SK-N-SH (cell line): ENCODE measurements at regions not wholly inside any gene's neighbourhood (a gene's known extent, or its start where the extent isn't known, plus 50 kb on each side); places are given as distances from the start of the nearest gene placed in this dataset.

Experiments
- GABPA ChIP-seq: IDR thresholded peaks from 2 replicates; pipeline ENCODE4 v1.4.0; 2012; ENCODE audit warnings: low read depth, mild to moderate bottlenecking
- NFIC ChIP-seq: IDR thresholded peaks from 2 replicates; pipeline ENCODE4 v1.4.0; 2012; ENCODE audit warnings: borderline replicate concordance
- POLR2AphosphoS5 ChIP-seq: IDR thresholded peaks from 2 replicates; pipeline ENCODE4 v1.6.1; 2012; ENCODE audit warnings: low read depth, low read length
- RAD21 ChIP-seq: IDR thresholded peaks from 2 replicates; pipeline ENCODE4 v1.6.1; 2012; ENCODE audit warnings: mild to moderate bottlenecking, low read length
- RCOR1 ChIP-seq: fragments of 150-350 bp; IDR thresholded peaks from 2 replicates; pipeline ENCODE4 v1.6.1; 2017; ENCODE audit warnings: antibody characterized with exemption, low read length
- TAF1 ChIP-seq: IDR thresholded peaks from 2 replicates; pipeline ENCODE4 v1.6.1; 2012; ENCODE audit warnings: low read depth, mild to moderate bottlenecking, low read length, moderate library complexity, borderline replicate concordance
- TF ChIP-seq, protein P1 (sequence below): IDR thresholded peaks from 2 replicates; pipeline ENCODE4; 2012
- TF ChIP-seq, protein P2 (sequence below): fragments of 200-600 bp; sonication (generic); IDR thresholded peaks from 2 replicates; pipeline ENCODE4 v1.6.1; 2017; ENCODE audit warnings: antibody characterized with exemption, mild to moderate bottlenecking, moderate library complexity
- TF ChIP-seq, protein P3 (sequence below): IDR thresholded peaks from 2 replicates; pipeline ENCODE4 v1.6.1; 2012; ENCODE audit warnings: mild to moderate bottlenecking, low read depth, low read length, moderate library complexity

DNA sequence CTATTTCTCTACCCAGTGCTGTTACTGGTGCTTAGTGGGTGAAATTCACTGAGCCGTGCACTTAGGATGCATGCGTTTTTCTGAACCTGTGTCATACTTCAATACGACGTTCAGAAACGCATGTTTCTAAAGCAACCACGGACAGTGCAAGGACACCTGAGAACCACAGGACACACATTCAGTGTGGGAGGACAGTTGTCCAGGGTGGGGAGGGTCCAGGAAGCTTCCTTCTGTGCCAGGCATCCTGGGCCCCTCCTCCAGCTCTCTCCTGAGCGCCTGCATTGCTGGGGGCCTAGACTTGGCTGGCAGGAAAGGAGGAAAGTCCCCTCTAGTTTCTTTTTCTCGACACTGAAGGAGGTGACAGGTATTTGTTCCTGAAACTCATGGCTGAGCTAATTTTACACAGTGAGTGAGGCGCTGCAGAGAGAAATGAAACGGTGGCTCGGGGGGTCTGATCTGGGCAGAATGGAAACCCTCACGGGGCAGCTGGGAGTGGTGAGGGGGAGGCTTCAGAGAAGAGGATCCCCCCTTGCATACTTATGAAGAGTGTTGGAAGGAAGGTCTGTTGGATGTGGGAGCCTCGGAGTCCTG is 89.9 kb downstream of the IRF8 start:
- TF ChIP-seq TAF1: no peak
- TF ChIP-seq RCOR1: no peak
- TF ChIP-seq, protein P1, sequence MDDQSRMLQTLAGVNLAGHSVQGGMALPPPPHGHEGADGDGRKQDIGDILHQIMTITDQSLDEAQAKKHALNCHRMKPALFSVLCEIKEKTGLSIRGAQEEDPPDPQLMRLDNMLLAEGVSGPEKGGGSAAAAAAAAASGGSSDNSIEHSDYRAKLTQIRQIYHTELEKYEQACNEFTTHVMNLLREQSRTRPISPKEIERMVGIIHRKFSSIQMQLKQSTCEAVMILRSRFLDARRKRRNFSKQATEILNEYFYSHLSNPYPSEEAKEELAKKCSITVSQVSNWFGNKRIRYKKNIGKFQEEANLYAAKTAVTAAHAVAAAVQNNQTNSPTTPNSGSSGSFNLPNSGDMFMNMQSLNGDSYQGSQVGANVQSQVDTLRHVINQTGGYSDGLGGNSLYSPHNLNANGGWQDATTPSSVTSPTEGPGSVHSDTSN: no peak
- TF ChIP-seq, protein P2, sequence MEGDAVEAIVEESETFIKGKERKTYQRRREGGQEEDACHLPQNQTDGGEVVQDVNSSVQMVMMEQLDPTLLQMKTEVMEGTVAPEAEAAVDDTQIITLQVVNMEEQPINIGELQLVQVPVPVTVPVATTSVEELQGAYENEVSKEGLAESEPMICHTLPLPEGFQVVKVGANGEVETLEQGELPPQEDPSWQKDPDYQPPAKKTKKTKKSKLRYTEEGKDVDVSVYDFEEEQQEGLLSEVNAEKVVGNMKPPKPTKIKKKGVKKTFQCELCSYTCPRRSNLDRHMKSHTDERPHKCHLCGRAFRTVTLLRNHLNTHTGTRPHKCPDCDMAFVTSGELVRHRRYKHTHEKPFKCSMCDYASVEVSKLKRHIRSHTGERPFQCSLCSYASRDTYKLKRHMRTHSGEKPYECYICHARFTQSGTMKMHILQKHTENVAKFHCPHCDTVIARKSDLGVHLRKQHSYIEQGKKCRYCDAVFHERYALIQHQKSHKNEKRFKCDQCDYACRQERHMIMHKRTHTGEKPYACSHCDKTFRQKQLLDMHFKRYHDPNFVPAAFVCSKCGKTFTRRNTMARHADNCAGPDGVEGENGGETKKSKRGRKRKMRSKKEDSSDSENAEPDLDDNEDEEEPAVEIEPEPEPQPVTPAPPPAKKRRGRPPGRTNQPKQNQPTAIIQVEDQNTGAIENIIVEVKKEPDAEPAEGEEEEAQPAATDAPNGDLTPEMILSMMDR: no peak
- no peak for TF ChIP-seq NFIC
- TF ChIP-seq, protein P3, sequence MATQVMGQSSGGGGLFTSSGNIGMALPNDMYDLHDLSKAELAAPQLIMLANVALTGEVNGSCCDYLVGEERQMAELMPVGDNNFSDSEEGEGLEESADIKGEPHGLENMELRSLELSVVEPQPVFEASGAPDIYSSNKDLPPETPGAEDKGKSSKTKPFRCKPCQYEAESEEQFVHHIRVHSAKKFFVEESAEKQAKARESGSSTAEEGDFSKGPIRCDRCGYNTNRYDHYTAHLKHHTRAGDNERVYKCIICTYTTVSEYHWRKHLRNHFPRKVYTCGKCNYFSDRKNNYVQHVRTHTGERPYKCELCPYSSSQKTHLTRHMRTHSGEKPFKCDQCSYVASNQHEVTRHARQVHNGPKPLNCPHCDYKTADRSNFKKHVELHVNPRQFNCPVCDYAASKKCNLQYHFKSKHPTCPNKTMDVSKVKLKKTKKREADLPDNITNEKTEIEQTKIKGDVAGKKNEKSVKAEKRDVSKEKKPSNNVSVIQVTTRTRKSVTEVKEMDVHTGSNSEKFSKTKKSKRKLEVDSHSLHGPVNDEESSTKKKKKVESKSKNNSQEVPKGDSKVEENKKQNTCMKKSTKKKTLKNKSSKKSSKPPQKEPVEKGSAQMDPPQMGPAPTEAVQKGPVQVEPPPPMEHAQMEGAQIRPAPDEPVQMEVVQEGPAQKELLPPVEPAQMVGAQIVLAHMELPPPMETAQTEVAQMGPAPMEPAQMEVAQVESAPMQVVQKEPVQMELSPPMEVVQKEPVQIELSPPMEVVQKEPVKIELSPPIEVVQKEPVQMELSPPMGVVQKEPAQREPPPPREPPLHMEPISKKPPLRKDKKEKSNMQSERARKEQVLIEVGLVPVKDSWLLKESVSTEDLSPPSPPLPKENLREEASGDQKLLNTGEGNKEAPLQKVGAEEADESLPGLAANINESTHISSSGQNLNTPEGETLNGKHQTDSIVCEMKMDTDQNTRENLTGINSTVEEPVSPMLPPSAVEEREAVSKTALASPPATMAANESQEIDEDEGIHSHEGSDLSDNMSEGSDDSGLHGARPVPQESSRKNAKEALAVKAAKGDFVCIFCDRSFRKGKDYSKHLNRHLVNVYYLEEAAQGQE: no peak
- no peak for TF ChIP-seq GABPA
- TF ChIP-seq POLR2AphosphoS5: no peak
- TF ChIP-seq RAD21: no peak
